ENCODE measurements at regions not wholly inside any gene's neighbourhood (a gene's known extent, or its start where the extent isn't known, plus 50 kb on each side); places are given as distances from the start of the nearest gene placed in this dataset.

- TF ChIP-seq CTCF (IDR thresholded peaks at IDR 0.05): no peak
- Histone ChIP-seq H3K9me3 (no peaks in the 10 kb centered on the region), H3K4me3 (ENCODE audit: low read depth in 1 of 2, low read length in 1 of 2) (no peak overlapping the region), H3K4me1 (ENCODE audit: control insufficient read depth in 1 of 2, insufficient read depth in 1 of 2, low read depth in 1 of 2, low read length in 1 of 2) (no peaks in the 10 kb centered on the region), H3K27ac (no peak overlapping the region), H3K36me3 (no peaks in the 10 kb centered on the region), H3K27me3 (no peaks in the 10 kb centered on the region)
These were observed 211.7 kb upstream of the SOX9 start for GRCh38 chr17:71909155-71909554.

GRCh38 chr17:71910002-71910401 is 210.8 kb upstream of the SOX9 start:
- no peak for TF ChIP-seq CTCF (IDR thresholded peaks at IDR 0.05)
- Histone ChIP-seq H3K4me1 (ENCODE audit: control insufficient read depth in 1 of 2, insufficient read depth in 1 of 2, low read depth in 1 of 2, low read length in 1 of 2) (no peaks in the 10 kb centered on the region), H3K36me3 (no peaks in the 10 kb centered on the region), H3K27me3 (no peaks in the 10 kb centered on the region), H3K27ac (no peak overlapping the region), H3K4me3 (ENCODE audit: low read depth in 1 of 2, low read length in 1 of 2) (no peak overlapping the region), H3K9me3 (no peaks in the 10 kb centered on the region)

- Histone ChIP-seq H3K27ac (no peak overlapping the region), H3K36me3 (no peaks in the 10 kb centered on the region), H3K9me3 (no peaks in the 10 kb centered on the region), H3K4me3 (ENCODE audit: low read depth in 1 of 2, low read length in 1 of 2) (no peak overlapping the region), H3K27me3 (no peaks in the 10 kb centered on the region), H3K4me1 (ENCODE audit: control insufficient read depth in 1 of 2, insufficient read depth in 1 of 2, low read depth in 1 of 2, low read length in 1 of 2) (no peaks in the 10 kb centered on the region)
- TF ChIP-seq CTCF (IDR thresholded peaks at IDR 0.05): no peak
These were observed 206.8 kb upstream of the SOX9 start for GRCh38 chr17:71914042-71914441.

GRCh38 chr17:71914812-71915211 is 206.0 kb upstream of the SOX9 start:
- H3K9me3 ChIP-seq: no peaks in the 10 kb centered on the region
- no peak overlapping the region for H3K27ac ChIP-seq
- no peaks in the 10 kb centered on the region for H3K27me3 ChIP-seq
- H3K4me3 ChIP-seq (ENCODE audit: low read depth in 1 of 2, low read length in 1 of 2): no peak overlapping the region
- no peaks in the 10 kb centered on the region for H3K36me3 ChIP-seq
- no peak for TF ChIP-seq CTCF (IDR thresholded peaks at IDR 0.05)
- H3K4me1 ChIP-seq (ENCODE audit: control insufficient read depth in 1 of 2, insufficient read depth in 1 of 2, low read depth in 1 of 2, low read length in 1 of 2): no peaks in the 10 kb centered on the region

- H3K4me3 ChIP-seq (ENCODE audit: low read depth in 1 of 2, low read length in 1 of 2): no peak overlapping the region
- no peaks in the 10 kb centered on the region for H3K4me1 ChIP-seq (ENCODE audit: control insufficient read depth in 1 of 2, insufficient read depth in 1 of 2, low read depth in 1 of 2, low read length in 1 of 2)
- H3K36me3 ChIP-seq: no peaks in the 10 kb centered on the region
- no peaks in the 10 kb centered on the region for H3K9me3 ChIP-seq
- no peak overlapping the region for H3K27ac ChIP-seq
- no peaks in the 10 kb centered on the region for H3K27me3 ChIP-seq
- no peak for TF ChIP-seq CTCF (IDR thresholded peaks at IDR 0.05)
These were observed 203.1 kb upstream of the SOX9 start for GRCh38 chr17:71917715-71918114.

- Histone ChIP-seq H3K27ac (no peak overlapping the region), H3K4me3 (ENCODE audit: low read depth in 1 of 2, low read length in 1 of 2) (no peak overlapping the region), H3K9me3 (no peaks in the 10 kb centered on the region), H3K36me3 (no peaks in the 10 kb centered on the region), H3K27me3 (no peaks in the 10 kb centered on the region), H3K4me1 (ENCODE audit: control insufficient read depth in 1 of 2, insufficient read depth in 1 of 2, low read depth in 1 of 2, low read length in 1 of 2) (no peaks in the 10 kb centered on the region)
- TF ChIP-seq CTCF (IDR thresholded peaks at IDR 0.05): no peak
These were observed 201.6 kb upstream of the SOX9 start for GRCh38 chr17:71919186-71919585.
